IMR-90 (cell line): ENCODE measurements at regions not wholly inside any gene's neighbourhood (a gene's known extent, or its start where the extent isn't known, plus 50 kb on each side); places are given as distances from the start of the nearest gene placed in this dataset.

Experiments
- ATAC-seq: fragments of 200-7000 bp; cut with Tn5 transposase; 2 replicates; pipeline ENCODE4 v1.9.1; 2020; ENCODE audit warnings: low read depth, mild to moderate bottlenecking, moderate library complexity
- BruUV-seq: library from RNA; stranded (reverse); fragments of 400-500 nt; replicated peaks from 2 replicates; lab custom pipeline; 2021; lab: Mats Ljungman, UMichigan
- CTCF ChIA-PET: fragments of 300-600 bp; formaldehyde crosslinking; extraction: SDS; loops from one replicate; lab custom pipeline; 2021; ENCODE audit warnings: antibody characterized with exemption; lab: Yijun Ruan, JAX
- POLR2A ChIA-PET: fragments of 300-600 bp; sonication (Branson Sonifier 250); formaldehyde crosslinking; loops from one replicate; lab custom pipeline; 2022; ENCODE audit warnings: antibody characterized with exemption; ENCODE audit not compliant: unreplicated experiment; lab: Charles Lee
- DNase-seq: peaks from one replicate; pipeline ENCODE4 v3.0.0; 2013
- H2AFZ ChIP-seq: replicated peaks from 2 replicates; pipeline ENCODE3; 2013; ENCODE audit warnings: low read length, mild to moderate bottlenecking; ENCODE audit not compliant: poor library complexity
- H2AK5ac ChIP-seq: 2 replicates; pipeline ENCODE4 v1.6.1; 2013; ENCODE audit warnings: low read depth, low read length, inconsistent platforms
- H2AK9ac ChIP-seq: replicated peaks from 2 replicates; pipeline ENCODE3; 2013; ENCODE audit warnings: mild to moderate bottlenecking, low read depth, low read length, moderate library complexity; ENCODE audit not compliant: poor library complexity
- H2BK120ac ChIP-seq: 2 replicates; pipeline ENCODE4 v1.6.1; 2013; ENCODE audit warnings: low read depth, low read length, inconsistent platforms
- H2BK15ac ChIP-seq: 3 replicates; pipeline ENCODE4 v1.6.1; 2013; ENCODE audit warnings: low read depth, low read length, inconsistent platforms
- H2BK20ac ChIP-seq: 2 replicates; pipeline ENCODE4 v1.6.1; 2013; ENCODE audit warnings: low read depth, mild to moderate bottlenecking, inconsistent platforms, low read length, moderate library complexity
- H2BK5ac ChIP-seq: 2 replicates; pipeline ENCODE4 v1.6.1; 2013; ENCODE audit warnings: mild to moderate bottlenecking, low read depth, low read length, inconsistent platforms; ENCODE audit not compliant: poor library complexity, severe bottlenecking
- H3K14ac ChIP-seq: replicated peaks from 2 replicates; pipeline ENCODE4 v1.6.1; 2013; ENCODE audit warnings: low read depth, low read length, inconsistent platforms
- H3K18ac ChIP-seq: 2 replicates; pipeline ENCODE4 v1.6.1; 2013; ENCODE audit warnings: low read depth, low read length, control low read depth
- H3K23ac ChIP-seq: 2 replicates; pipeline ENCODE4 v1.6.1; 2013; ENCODE audit warnings: low read depth, low read length, inconsistent platforms
- H3K27ac ChIP-seq: 2 replicates; pipeline ENCODE4 v1.5.1; 2013; ENCODE audit warnings: mild to moderate bottlenecking, control low read depth, low read length; ENCODE audit not compliant: insufficient read depth
- H3K27me3 ChIP-seq: 2 replicates; pipeline ENCODE4 v1.6.1; 2013; ENCODE audit warnings: low read length; ENCODE audit not compliant: control insufficient read depth, insufficient read depth
- H3K36me3 ChIP-seq: 2 replicates; pipeline ENCODE4 v1.6.1; 2013; ENCODE audit warnings: low read length, mixed read lengths; ENCODE audit not compliant: control insufficient read depth, insufficient read depth
- H3K4ac ChIP-seq: 2 replicates; pipeline ENCODE4 v1.6.1; 2013; ENCODE audit warnings: low read depth, low read length, inconsistent platforms
- H3K4me1 ChIP-seq: 2 replicates; pipeline ENCODE4 v1.6.1; 2013; ENCODE audit warnings: low read length, mixed read lengths; ENCODE audit not compliant: control insufficient read depth, insufficient read depth
- H3K4me2 ChIP-seq: 2 replicates; pipeline ENCODE4 v1.6.1; 2013; ENCODE audit warnings: low read depth, mild to moderate bottlenecking, control low read depth, low read length, moderate library complexity
- H3K4me3 ChIP-seq: 2 replicates; pipeline ENCODE4 v1.5.1; 2013; ENCODE audit warnings: low read depth, mild to moderate bottlenecking, control low read depth, low read length, moderate library complexity; ENCODE audit not compliant: insufficient read depth
- H3K56ac ChIP-seq: 2 replicates; pipeline ENCODE4 v1.6.1; 2013; ENCODE audit warnings: low read length, inconsistent platforms; ENCODE audit not compliant: insufficient read depth; ENCODE audit errors: extremely low read depth
- H3K79me1 ChIP-seq, 2 experiments: 2 replicates each; pipeline ENCODE4 v1.6.1; 2013; ENCODE audit warnings: low read length in 2 of 2, inconsistent platforms in 1 of 2, low read depth in 1 of 2
- H3K9ac ChIP-seq: 2 replicates; pipeline ENCODE4 v1.6.1; 2013; ENCODE audit warnings: low read depth, low read length, control low read depth
- H3K9me1 ChIP-seq: 2 replicates; pipeline ENCODE4 v1.6.1; 2013; ENCODE audit warnings: low read length, inconsistent platforms; ENCODE audit not compliant: insufficient read depth
- H3K9me3 ChIP-seq: 2 replicates; pipeline ENCODE4 v1.6.1; 2013; ENCODE audit warnings: low read length; ENCODE audit not compliant: control insufficient read depth, insufficient read depth
- H4K20me1 ChIP-seq: 2 replicates; pipeline ENCODE4 v1.6.1; 2013; ENCODE audit warnings: low read length, inconsistent platforms; ENCODE audit not compliant: insufficient read depth
- H4K5ac ChIP-seq: 2 replicates; pipeline ENCODE4 v1.6.1; 2013; ENCODE audit warnings: mild to moderate bottlenecking, low read depth, low read length, control low read depth
- H4K8ac ChIP-seq, 2 experiments: 2 replicates each; pipeline ENCODE4 v1.6.1; 2013; ENCODE audit warnings: low read depth in 2 of 2, low read length in 2 of 2, control low read depth in 1 of 2, inconsistent platforms in 1 of 2
- H4K91ac ChIP-seq: 2 replicates; pipeline ENCODE4 v1.6.1; 2013; ENCODE audit warnings: low read depth, low read length, inconsistent platforms; ENCODE audit not compliant: insufficient read depth
- CEBPB ChIP-seq: IDR thresholded peaks from 2 replicates; pipeline ENCODE4 v1.6.1; 2012; ENCODE audit warnings: low read depth, low read length, improper control_type of control experiment
- ELK1 ChIP-seq: fragments of 150-350 bp; IDR thresholded peaks from 2 replicates; pipeline ENCODE4 v1.6.1; 2016; ENCODE audit warnings: low read depth, mild to moderate bottlenecking, low read length, moderate library complexity, borderline replicate concordance
- MAFK ChIP-seq: IDR thresholded peaks from 2 replicates; pipeline ENCODE4 v1.6.1; 2012; ENCODE audit warnings: low read depth, low read length, improper control_type of control experiment
- RAD21 ChIP-seq: IDR thresholded peaks from 2 replicates; pipeline ENCODE4 v1.6.1; 2012; ENCODE audit warnings: low read length, improper control_type of control experiment
- RFX5 ChIP-seq: IDR thresholded peaks from 2 replicates; pipeline ENCODE4 v1.8.0; 2012; ENCODE audit warnings: low read depth, mild to moderate bottlenecking, low read length, moderate library complexity
- WGBS, 2 experiments: methylation state at CpG; one replicate each; pipeline versions ENCODE4 v1.1.5 to v1.1.7; 2013; ENCODE audit warnings: missing lambda C conversion rate in 2 of 2; ENCODE audit not compliant: insufficient read length in 1 of 2; ENCODE audit errors: extremely low coverage in 2 of 2; 5-methylcytosine and 5-hydroxymethylcytosine counted together
- dilution Hi-C: fragments of 300-500 bp; cut with HindIII; formaldehyde crosslinking; loops from one replicate; pipeline ENCODE4 v1.14.3; 2018; ENCODE audit warnings: low sequenced_read_pairs; ENCODE audit not compliant: unreplicated experiment
- in situ Hi-C: fragments of 300-500 bp; cut with MboI; formaldehyde crosslinking; loops from 3 replicates; pipeline ENCODE4 v1.14.3; 2019; ENCODE audit warnings: low sequenced_read_pairs, inconsistent platforms, mixed read lengths
- intact Hi-C: fragments of 100-400 bp; cut with micrococcal nuclease; formaldehyde crosslinking; loops from 2 replicates; pipeline ENCODE4 v1.10.0; 2022

GRCh38 chr15:95169541-95170459, 938.4 kb downstream of the MCTP2 start:
- Histone ChIP-seq H3K56ac (no peak overlapping the region), H3K4me3 (peak overlapping the region; percentile 6; the same call in 1 of the 2 replicates), H4K5ac (no peak overlapping the region), H3K23ac (no peak overlapping the region; the same call in 1 of the 2 replicates), H2AK9ac (no peak overlapping the region), H3K36me3 (no peaks in the 10 kb centered on the region), H2AFZ (peak overlapping the region; percentile 73), H3K9ac (no peak overlapping the region), H2BK20ac (no peak overlapping the region), H3K18ac (no peak overlapping the region), H3K4me2 (peak overlapping the region; percentile 53), H3K4me1 (no peaks in the 10 kb centered on the region; the same call in 1 of the 2 replicates), H3K27ac (no peak overlapping the region), H3K79me1 (no peaks in the 10 kb centered on the region), H2AK5ac (no peak overlapping the region), H3K27me3 (no peaks in the 10 kb centered on the region), H3K14ac (no peak overlapping the region), H3K9me1 (no peaks in the 10 kb centered on the region; the same call in 1 of the 2 replicates), H4K20me1 (no peaks in the 10 kb centered on the region), H4K8ac (no peak overlapping the region), H4K91ac (no peak overlapping the region), H2BK120ac (no peak overlapping the region), H2BK15ac (no peak overlapping the region), H3K9me3 (no peaks in the 10 kb centered on the region), H3K4ac (no peak overlapping the region), H2BK5ac (no peak overlapping the region)
- in situ Hi-C loops = no loop called here
- POLR2A ChIA-PET = no interaction called here
- dilution Hi-C loops = no loop called here
- BruUV-seq = no TSS peak
- CTCF ChIA-PET = interaction anchor here (0.5 to 1.4 kb wide), 2 partner anchors 8 to 1359 kb away, joined by 3 read pairs; no protein-coding TSS in a partner anchor
- peak; percentile 75 for ATAC-seq
- WGBS, 2 experiments = 23% methylated on average over 7 of the region's 31 CpGs; no CpG with 5 or more reads in 1 of the 2 experiments
- intact Hi-C loops = no loop called here
- DNase-seq = peak; percentile 42
- peak; percentile 50; the same call in 1 of the 2 replicates for TF ChIP-seq CEBPB
- TF ChIP-seq RFX5 = no peak
- no peak for TF ChIP-seq ELK1
- no peak for TF ChIP-seq MAFK
- no peak for TF ChIP-seq RAD21
